HEK293T (cell line): ENCODE measurements at regions not wholly inside any gene's neighbourhood (a gene's known extent, or its start where the extent isn't known, plus 50 kb on each side); places are given as distances from the start of the nearest gene placed in this dataset.

Source experiments
- CTCF ChIA-PET: fragments of 350-600 bp; formaldehyde crosslinking; extraction: SDS; loops from one replicate; lab custom pipeline; 2021; ENCODE audit warnings: antibody characterized with exemption, inconsistent platforms; lab: Yijun Ruan, JAX
- POLR2A ChIA-PET: fragments of 350-600 bp; formaldehyde crosslinking; extraction: SDS; loops from one replicate; lab custom pipeline; 2020; ENCODE audit warnings: antibody characterized with exemption, inconsistent platforms; lab: Yijun Ruan, JAX
- DNase-seq: peaks from one replicate; pipeline ENCODE4 v3.0.0; 2012; ENCODE audit warnings: mixed read lengths; ENCODE audit errors: extremely low spot score
- ARNT ChIP-seq: fragments of 450-650 bp; IDR thresholded peaks from 2 replicates; pipeline ENCODE4 v1.6.1; 2017; ENCODE audit warnings: mild to moderate bottlenecking
- BHLHE40 ChIP-seq: fragments of 450-650 bp; IDR thresholded peaks from 2 replicates; pipeline ENCODE4 v1.6.1; 2016; ENCODE audit warnings: mild to moderate bottlenecking, moderate library complexity, borderline replicate concordance
- CTBP1 ChIP-seq: fragments of 450-650 bp; IDR thresholded peaks from 2 replicates; pipeline ENCODE4 v1.6.1; 2016; ENCODE audit warnings: borderline replicate concordance
- ELF4 ChIP-seq: fragments of 450-650 bp; IDR thresholded peaks from 2 replicates; pipeline ENCODE4 v1.6.1; 2017; ENCODE audit warnings: antibody characterized with exemption
- FOXA1 ChIP-seq: fragments of 450-650 bp; IDR thresholded peaks from 2 replicates; pipeline ENCODE4 v1.6.1; 2016; ENCODE audit warnings: mild to moderate bottlenecking
- FOXK2 ChIP-seq: fragments of 450-650 bp; IDR thresholded peaks from 2 replicates; pipeline ENCODE4 v1.6.1; 2016; ENCODE audit warnings: mild to moderate bottlenecking
- FOXM1 ChIP-seq: fragments of 450-650 bp; IDR thresholded peaks from 2 replicates; pipeline ENCODE4 v1.6.1; 2017; ENCODE audit warnings: mild to moderate bottlenecking, borderline replicate concordance
- HDGF ChIP-seq: fragments of 450-650 bp; IDR thresholded peaks from 2 replicates; pipeline ENCODE4 v1.6.1; 2017; ENCODE audit warnings: antibody characterized with exemption, borderline replicate concordance
- L3MBTL2 ChIP-seq: fragments of 450-650 bp; conservative IDR thresholded peaks from 2 replicates; pipeline ENCODE4 v1.6.1; 2016; ENCODE audit warnings: mild to moderate bottlenecking
- LEF1 ChIP-seq: fragments of 450-650 bp; IDR thresholded peaks from 2 replicates; pipeline ENCODE4 v1.6.1; 2017; ENCODE audit warnings: mild to moderate bottlenecking, borderline replicate concordance
- NFRKB ChIP-seq: fragments of 450-650 bp; IDR thresholded peaks from 2 replicates; pipeline ENCODE4 v1.6.1; 2016; ENCODE audit warnings: mild to moderate bottlenecking, moderate library complexity
- SP1 ChIP-seq: fragments of 450-650 bp; IDR thresholded peaks from 2 replicates; pipeline ENCODE4 v1.6.1; 2017
- SUZ12 ChIP-seq: fragments of 450-650 bp; IDR thresholded peaks from 2 replicates; pipeline ENCODE4 v1.6.1; 2016; ENCODE audit warnings: mild to moderate bottlenecking
- TARDBP ChIP-seq: fragments of 450-650 bp; IDR thresholded peaks from 2 replicates; pipeline ENCODE4 v1.6.1; 2016
- ZNF384 ChIP-seq: fragments of 450-650 bp; IDR thresholded peaks from 2 replicates; pipeline ENCODE4 v1.6.1; 2016
- TF ChIP-seq, protein P1 (sequence below): fragments of 450-650 bp; IDR thresholded peaks from 2 replicates; pipeline ENCODE4 v1.6.1; 2016

DNA sequence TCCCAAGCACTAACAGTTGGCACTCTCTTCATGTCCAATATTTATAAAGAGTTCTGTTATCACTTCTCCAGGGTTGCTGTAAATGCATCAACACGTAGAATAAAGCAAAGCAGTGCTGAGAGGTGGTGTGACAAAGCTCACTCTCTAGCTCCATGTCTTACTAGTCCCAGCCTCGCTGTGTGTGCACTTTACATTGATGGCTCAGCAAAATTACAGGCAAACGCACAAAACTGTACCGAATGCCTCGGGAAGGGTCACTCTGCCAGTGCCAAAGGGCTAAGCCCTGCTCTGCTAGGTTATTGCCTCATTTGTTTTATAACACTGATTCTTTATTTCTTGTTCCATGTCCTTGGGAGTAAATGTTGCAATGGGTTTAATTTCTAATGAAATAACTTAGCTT lies 1005.9 kb upstream of the WWC1 start:
- no peak for DNase-seq
- TF ChIP-seq SUZ12 (no peak), SP1 (no peak), ELF4 (no peak), ZNF384 (no peak), HDGF (no peak), ARNT (no peak), TARDBP (no peak), BHLHE40 (no peak), CTBP1 (no peak), L3MBTL2 (no peak), LEF1 (no peak)
- TF ChIP-seq, protein P1, sequence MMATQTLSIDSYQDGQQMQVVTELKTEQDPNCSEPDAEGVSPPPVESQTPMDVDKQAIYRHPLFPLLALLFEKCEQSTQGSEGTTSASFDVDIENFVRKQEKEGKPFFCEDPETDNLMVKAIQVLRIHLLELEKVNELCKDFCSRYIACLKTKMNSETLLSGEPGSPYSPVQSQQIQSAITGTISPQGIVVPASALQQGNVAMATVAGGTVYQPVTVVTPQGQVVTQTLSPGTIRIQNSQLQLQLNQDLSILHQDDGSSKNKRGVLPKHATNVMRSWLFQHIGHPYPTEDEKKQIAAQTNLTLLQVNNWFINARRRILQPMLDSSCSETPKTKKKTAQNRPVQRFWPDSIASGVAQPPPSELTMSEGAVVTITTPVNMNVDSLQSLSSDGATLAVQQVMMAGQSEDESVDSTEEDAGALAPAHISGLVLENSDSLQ: no peak
- ChIA-PET POLR2A (no interaction called here), CTCF (no interaction called here)

DNA sequence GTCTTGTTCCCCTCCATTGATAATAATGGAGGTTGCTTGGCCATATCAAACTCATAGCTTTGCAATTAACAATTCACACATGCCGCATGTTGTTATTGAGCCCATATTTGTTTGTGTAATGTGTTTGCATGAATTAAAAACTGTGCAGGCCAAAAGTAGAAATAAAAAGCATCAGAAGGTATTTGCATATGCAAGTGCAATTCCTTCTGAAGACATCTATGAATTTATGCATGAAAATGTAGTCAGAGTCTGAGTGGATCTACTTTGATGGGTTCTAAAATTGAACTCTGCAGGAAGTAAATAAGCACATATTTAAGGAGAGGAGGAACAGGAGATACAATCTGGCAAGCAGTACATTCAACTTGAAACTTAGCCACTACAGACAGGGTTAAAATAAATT lies 1004.6 kb upstream of the WWC1 start:
- TF ChIP-seq ARNT (no peak), FOXM1 (no peak), BHLHE40 (no peak)
- DNase-seq: no peak
- ChIA-PET CTCF (no interaction called here), POLR2A (no interaction called here)

DNA sequence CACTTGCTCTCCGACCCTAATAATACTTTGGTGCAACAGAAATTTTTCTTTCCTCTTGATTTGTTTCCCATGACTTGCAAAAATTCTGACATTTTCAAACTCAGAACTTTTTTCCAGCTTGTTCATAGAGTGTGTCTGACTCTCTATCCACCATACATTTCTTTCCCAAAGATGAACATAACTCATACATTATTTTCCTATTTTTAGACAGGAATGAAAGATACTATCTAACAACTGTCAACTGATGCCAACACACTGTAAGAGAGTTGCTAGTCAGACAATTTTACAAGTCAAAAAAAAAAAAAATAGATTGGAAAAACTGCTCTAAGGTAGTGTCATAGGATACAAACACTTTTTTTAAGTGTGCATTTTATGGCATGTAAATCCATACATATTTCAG lies 1001.0 kb upstream of the WWC1 start:
- POLR2A ChIA-PET: no interaction called here
- no peak for TF ChIP-seq CTBP1
- no peak for TF ChIP-seq FOXK2
- no peak for TF ChIP-seq L3MBTL2
- no peak for TF ChIP-seq LEF1
- no peak for TF ChIP-seq ELF4
- no peak for TF ChIP-seq NFRKB
- TF ChIP-seq SP1: no peak
- TF ChIP-seq BHLHE40: no peak
- no peak for TF ChIP-seq ZNF384
- no peak for TF ChIP-seq TARDBP
- TF ChIP-seq, protein P1: no peak
- TF ChIP-seq FOXA1: no peak
- TF ChIP-seq SUZ12: no peak
- TF ChIP-seq HDGF: no peak
- no peak for TF ChIP-seq FOXM1
- no peak for DNase-seq
- CTCF ChIA-PET: no interaction called here

DNA sequence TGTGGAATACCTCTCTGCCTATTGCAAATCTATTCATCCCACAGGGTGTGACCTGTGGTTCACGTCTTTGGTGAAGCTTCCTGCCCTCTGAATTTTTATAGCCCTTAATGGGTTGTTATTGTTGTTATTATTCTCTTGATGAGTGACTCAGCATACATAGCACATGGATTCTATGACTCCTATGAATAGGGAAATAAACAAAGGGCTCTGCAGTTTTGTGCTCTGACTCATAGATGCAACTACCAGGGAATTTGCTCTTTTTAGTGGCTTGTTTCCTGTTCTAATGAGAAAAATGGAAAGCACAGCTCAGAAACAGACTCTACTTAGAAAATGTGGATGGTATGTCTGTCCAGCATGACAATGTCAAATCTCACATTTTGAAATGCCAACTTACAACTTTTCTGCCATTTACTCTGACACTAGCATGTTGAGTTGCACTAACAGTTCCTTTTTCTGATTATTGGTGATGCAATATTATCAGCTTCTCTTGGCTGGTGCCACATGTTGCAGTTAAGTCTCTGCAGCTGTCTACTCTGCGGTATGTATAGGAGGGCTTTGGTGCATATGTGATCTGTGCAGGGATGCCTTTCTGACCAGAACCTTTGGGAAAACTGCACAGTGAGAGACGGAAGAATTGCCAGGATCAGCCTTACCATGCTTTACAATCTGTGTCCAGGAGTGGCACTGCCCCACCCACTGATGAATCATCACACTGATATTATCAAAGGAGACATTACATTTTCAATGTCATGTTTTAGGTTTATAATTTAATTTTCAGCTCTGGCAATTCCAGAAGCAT lies 996.4 kb upstream of the WWC1 start:
- no peak for TF ChIP-seq FOXA1
- no peak for TF ChIP-seq ELF4
- no peak for TF ChIP-seq BHLHE40
- no peak for TF ChIP-seq LEF1
- no peak for TF ChIP-seq FOXM1
- TF ChIP-seq ZNF384: no peak
- no peak for TF ChIP-seq HDGF
- TF ChIP-seq SUZ12: no peak
- TF ChIP-seq L3MBTL2: no peak
- no peak for TF ChIP-seq SP1
- no peak for TF ChIP-seq CTBP1
- TF ChIP-seq TARDBP: no peak
- TF ChIP-seq, protein P1: no peak
- ChIA-PET CTCF (no interaction called here), POLR2A (no interaction called here)
- no peak for DNase-seq

DNA sequence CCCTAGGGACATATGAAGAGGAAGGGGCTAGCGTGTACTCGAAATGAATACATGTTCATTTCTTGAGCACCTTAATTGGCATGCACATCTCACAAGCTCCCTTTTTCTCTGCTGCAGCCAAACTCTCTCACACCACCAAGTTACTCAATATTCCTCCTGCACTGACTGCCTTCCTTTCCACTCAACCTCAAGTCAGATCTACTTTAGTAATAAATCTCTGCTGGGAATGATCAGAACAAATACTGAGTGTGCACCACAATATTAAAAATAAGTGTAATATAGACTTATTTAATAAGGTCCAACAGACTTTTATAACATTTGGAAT lies 995.8 kb upstream of the WWC1 start:
- POLR2A ChIA-PET: no interaction called here
- DNase-seq: no peak
- CTCF ChIA-PET: no interaction called here
- TF ChIP-seq ZNF384 (no peak), NFRKB (no peak), SP1 (no peak), FOXK2 (no peak), CTBP1 (no peak), HDGF (no peak), TARDBP (no peak), ELF4 (no peak), L3MBTL2 (no peak), BHLHE40 (no peak), ARNT (no peak), FOXM1 (no peak), LEF1 (no peak), SUZ12 (no peak), FOXA1 (no peak)
- TF ChIP-seq, protein P1: no peak

DNA sequence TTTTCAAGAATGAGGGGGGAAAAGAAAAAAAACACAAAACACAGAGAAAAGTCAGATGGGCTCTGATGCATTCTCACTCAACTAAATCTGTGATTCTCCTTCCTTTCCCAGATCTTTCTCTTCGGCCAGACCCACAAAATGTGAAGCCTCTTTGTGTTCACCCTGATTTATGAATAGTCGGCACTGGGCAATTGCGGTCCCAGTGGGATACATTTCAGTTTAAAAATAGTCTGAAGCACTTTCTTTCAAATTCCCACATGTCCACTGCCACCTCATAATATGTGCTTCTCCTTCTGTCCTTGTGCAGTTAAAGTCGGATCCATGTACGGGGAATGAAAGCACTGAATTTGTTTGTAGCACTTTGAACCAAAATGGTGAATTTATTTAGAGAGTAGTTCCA lies 995.4 kb upstream of the WWC1 start:
- ChIA-PET POLR2A (no interaction called here), CTCF (no interaction called here)
- no peak for DNase-seq
- no peak for TF ChIP-seq BHLHE40
- TF ChIP-seq FOXM1: no peak
- no peak for TF ChIP-seq TARDBP
- no peak for TF ChIP-seq SUZ12
- TF ChIP-seq ZNF384: no peak
